BLaER1 treated with 17β-estradiol and CSF1 and Interleukin-3, amounts not matched to agents 10 nM and 100 nM (cell line): ENCODE measurements at regions not wholly inside any gene's neighbourhood (a gene's known extent, or its start where the extent isn't known, plus 50 kb on each side); places are given as distances from the start of the nearest gene placed in this dataset.

Experiments used
- H3K27ac ChIP-seq, 11 experiments: shearing (Covaris generic); formaldehyde crosslinking; 2 replicates each; pipeline ENCODE4 v1.8.1; 2022
- H3K27me3 ChIP-seq, 11 experiments: shearing (Covaris generic); formaldehyde crosslinking; 2 replicates each; pipeline ENCODE4 v1.8.1; 2022
- H3K36me3 ChIP-seq, 11 experiments: shearing (Covaris generic); formaldehyde crosslinking; 2 replicates each; pipeline ENCODE4 v1.8.1; 2022
- H3K4me1 ChIP-seq, 10 experiments: shearing (Covaris generic); formaldehyde crosslinking; 2 replicates each; pipeline ENCODE4 v1.8.1; 2022
- H3K4me2 ChIP-seq, 11 experiments: shearing (Covaris generic); formaldehyde crosslinking; 2 replicates each; pipeline ENCODE4 v1.8.1; 2022
- H3K4me3 ChIP-seq, 10 experiments: shearing (Covaris generic); formaldehyde crosslinking; 2 replicates each; pipeline ENCODE4 v1.8.1; 2022
- H3K9ac ChIP-seq, 11 experiments: shearing (Covaris generic); formaldehyde crosslinking; 2 replicates each; pipeline ENCODE4 v1.8.1; 2022
- H3K9me3 ChIP-seq, 11 experiments: shearing (Covaris generic); formaldehyde crosslinking; replicated peaks in 1 of 11; 2 replicates each; pipeline ENCODE4 v1.8.1; 2022
- H4K20me1 ChIP-seq, 11 experiments: shearing (Covaris generic); formaldehyde crosslinking; 2 replicates each; pipeline ENCODE4 v1.8.1; 2022
- Cebpa-rat ChIP-seq, 11 experiments: shearing (Covaris generic); IDR thresholded peaks; 2 replicates each; pipeline ENCODE4 v1.8.1; 2022

- TF ChIP-seq Cebpa-rat (IDR thresholded peaks at IDR 0.05): no peak
- peak overlapping the region in 5 of 11 experiments; percentile 14 to 54 (median 39); a peak in 7 of 22 replicates for H3K27ac ChIP-seq
- H3K27me3 ChIP-seq: no peaks in the 10 kb centered on the region
- no peaks in the 10 kb centered on the region for H4K20me1 ChIP-seq
- H3K4me1 ChIP-seq: peaks cover 0 to 21% (median 16%) of the 10 kb centered on the region in 10 experiments; a peak in 15 of 20 replicates
- H3K4me2 ChIP-seq: peak overlapping the region in 9 of 11 experiments; percentile 24 to 81 (median 64); a peak in 16 of 22 replicates
- no peaks in the 10 kb centered on the region for H3K36me3 ChIP-seq
- H3K9ac ChIP-seq: no peak overlapping the region
- H3K9me3 ChIP-seq: no peaks in the 10 kb centered on the region
- no peak overlapping the region for H3K4me3 ChIP-seq
These were observed 86.2 kb downstream of the PSAT1 start for GRCh38 chr9:78383130-78383529.

GRCh38 chr9:78386348-78386747, 89.4 kb downstream of the PSAT1 start:
- H3K36me3 ChIP-seq: no peaks in the 10 kb centered on the region
- no peaks in the 10 kb centered on the region for H3K27me3 ChIP-seq
- H3K9ac ChIP-seq: no peak overlapping the region
- H3K4me3 ChIP-seq: no peak overlapping the region
- no peak for TF ChIP-seq Cebpa-rat (IDR thresholded peaks at IDR 0.05)
- no peak overlapping the region for H3K27ac ChIP-seq
- no peak overlapping the region for H3K4me2 ChIP-seq
- peaks cover 0 to 21% (median 16%) of the 10 kb centered on the region in 10 experiments; a peak in 15 of 20 replicates for H3K4me1 ChIP-seq
- H3K9me3 ChIP-seq: no peaks in the 10 kb centered on the region
- H4K20me1 ChIP-seq: no peaks in the 10 kb centered on the region

- H3K27ac ChIP-seq: no peak overlapping the region
- no peaks in the 10 kb centered on the region for H4K20me1 ChIP-seq
- H3K9ac ChIP-seq: no peak overlapping the region
- H3K9me3 ChIP-seq: no peaks in the 10 kb centered on the region
- H3K27me3 ChIP-seq: no peaks in the 10 kb centered on the region
- no peak overlapping the region for H3K4me2 ChIP-seq
- H3K4me3 ChIP-seq: no peak overlapping the region
- H3K4me1 ChIP-seq: peaks cover 0 to 21% (median 16%) of the 10 kb centered on the region in 10 experiments; a peak in 15 of 20 replicates
- no peaks in the 10 kb centered on the region for H3K36me3 ChIP-seq
- TF ChIP-seq Cebpa-rat (IDR thresholded peaks at IDR 0.05): no peak
These were observed 89.8 kb downstream of the PSAT1 start for GRCh38 chr9:78386773-78387172.

GRCh38 chr9:78393340-78393739, 96.4 kb downstream of the PSAT1 start:
- TF ChIP-seq Cebpa-rat (IDR thresholded peaks at IDR 0.05): no peak
- no peak overlapping the region for H3K9ac ChIP-seq
- H3K4me3 ChIP-seq: no peak overlapping the region
- peaks cover 23 to 40% (median 33%) of the 10 kb centered on the region in 11 experiments for H3K9me3 ChIP-seq
- peaks cover 0 to 8% (median 0%) of the 10 kb centered on the region in 11 experiments; a peak in 3 of 22 replicates for H3K36me3 ChIP-seq
- H4K20me1 ChIP-seq: no peaks in the 10 kb centered on the region
- H3K4me1 ChIP-seq: no peaks in the 10 kb centered on the region
- H3K27ac ChIP-seq: no peak overlapping the region
- H3K27me3 ChIP-seq: no peaks in the 10 kb centered on the region
- H3K4me2 ChIP-seq: no peak overlapping the region

- no peaks in the 10 kb centered on the region for H3K4me1 ChIP-seq
- TF ChIP-seq Cebpa-rat (IDR thresholded peaks at IDR 0.05): no peak
- no peak overlapping the region for H3K4me2 ChIP-seq
- H3K27ac ChIP-seq: no peak overlapping the region
- H3K27me3 ChIP-seq: no peaks in the 10 kb centered on the region
- H3K9ac ChIP-seq: no peak overlapping the region
- no peaks in the 10 kb centered on the region for H4K20me1 ChIP-seq
- H3K36me3 ChIP-seq: peaks cover 0 to 8% (median 0%) of the 10 kb centered on the region in 11 experiments; a peak in 3 of 22 replicates
- H3K4me3 ChIP-seq: no peak overlapping the region
- peaks cover 23 to 40% (median 33%) of the 10 kb centered on the region in 11 experiments for H3K9me3 ChIP-seq
These were observed 97.0 kb downstream of the PSAT1 start for GRCh38 chr9:78393932-78394331.

- no peaks in the 10 kb centered on the region for H3K4me1 ChIP-seq
- no peak overlapping the region for H3K9ac ChIP-seq
- no peak overlapping the region for H3K27ac ChIP-seq
- TF ChIP-seq Cebpa-rat (IDR thresholded peaks at IDR 0.05): no peak
- no peaks in the 10 kb centered on the region for H4K20me1 ChIP-seq
- peaks cover 23 to 40% (median 33%) of the 10 kb centered on the region in 11 experiments for H3K9me3 ChIP-seq
- no peak overlapping the region for H3K4me2 ChIP-seq
- H3K27me3 ChIP-seq: no peaks in the 10 kb centered on the region
- peaks cover 0 to 8% (median 0%) of the 10 kb centered on the region in 11 experiments; a peak in 3 of 22 replicates for H3K36me3 ChIP-seq
- H3K4me3 ChIP-seq: no peak overlapping the region
These were observed 99.2 kb downstream of the PSAT1 start for GRCh38 chr9:78396087-78396486.

GRCh38 chr9:78397045-78397444, 100.1 kb downstream of the PSAT1 start:
- no peaks in the 10 kb centered on the region for H3K27me3 ChIP-seq
- peaks cover 0 to 8% (median 0%) of the 10 kb centered on the region in 11 experiments; a peak in 3 of 22 replicates for H3K36me3 ChIP-seq
- H3K4me1 ChIP-seq: no peaks in the 10 kb centered on the region
- H3K9ac ChIP-seq: no peak overlapping the region
- no peak overlapping the region for H3K4me3 ChIP-seq
- no peak for TF ChIP-seq Cebpa-rat (IDR thresholded peaks at IDR 0.05)
- peaks cover 23 to 40% (median 33%) of the 10 kb centered on the region in 11 experiments for H3K9me3 ChIP-seq
- no peak overlapping the region for H3K4me2 ChIP-seq
- H4K20me1 ChIP-seq: no peaks in the 10 kb centered on the region
- H3K27ac ChIP-seq: no peak overlapping the region

- H3K27ac ChIP-seq: no peak overlapping the region
- no peak overlapping the region for H3K4me2 ChIP-seq
- peaks cover 0 to 8% (median 0%) of the 10 kb centered on the region in 11 experiments; a peak in 3 of 22 replicates for H3K36me3 ChIP-seq
- H4K20me1 ChIP-seq: no peaks in the 10 kb centered on the region
- H3K9me3 ChIP-seq: peaks cover 23 to 40% (median 33%) of the 10 kb centered on the region in 11 experiments
- H3K4me1 ChIP-seq: no peaks in the 10 kb centered on the region
- no peak overlapping the region for H3K9ac ChIP-seq
- no peak for TF ChIP-seq Cebpa-rat (IDR thresholded peaks at IDR 0.05)
- no peak overlapping the region for H3K4me3 ChIP-seq
- no peaks in the 10 kb centered on the region for H3K27me3 ChIP-seq
These were observed 100.5 kb downstream of the PSAT1 start for GRCh38 chr9:78397454-78397853.

- no peak for TF ChIP-seq Cebpa-rat (IDR thresholded peaks at IDR 0.05)
- H3K4me3 ChIP-seq: no peak overlapping the region
- H3K36me3 ChIP-seq: peaks cover 0 to 8% (median 0%) of the 10 kb centered on the region in 11 experiments; a peak in 3 of 22 replicates
- H3K4me2 ChIP-seq: no peak overlapping the region
- H3K4me1 ChIP-seq: no peaks in the 10 kb centered on the region
- H3K9ac ChIP-seq: no peak overlapping the region
- peaks cover 20 to 25% (median 24%) of the 10 kb centered on the region in 11 experiments for H3K9me3 ChIP-seq
- H3K27ac ChIP-seq: no peak overlapping the region
- no peaks in the 10 kb centered on the region for H4K20me1 ChIP-seq
- H3K27me3 ChIP-seq: no peaks in the 10 kb centered on the region
These were observed 102.2 kb downstream of the PSAT1 start for GRCh38 chr9:78399153-78399552.

GRCh38 chr9:78400496-78400895, 103.6 kb downstream of the PSAT1 start:
- peaks cover 7 to 12% (median 10%) of the 10 kb centered on the region in 11 experiments for H3K9me3 ChIP-seq
- H3K27ac ChIP-seq: no peak overlapping the region
- H3K4me2 ChIP-seq: no peak overlapping the region
- H3K9ac ChIP-seq: no peak overlapping the region
- 0 out of 20 replicates have a peak, but pooled peaks cover 0 to under 1% (median 0%) of the 10 kb centered on the region in 10 experiments for H3K4me1 ChIP-seq
- no peaks in the 10 kb centered on the region for H3K27me3 ChIP-seq
- no peak overlapping the region for H3K4me3 ChIP-seq
- H4K20me1 ChIP-seq: no peaks in the 10 kb centered on the region
- H3K36me3 ChIP-seq: peaks cover 0 to under 1% (median 0%) of the 10 kb centered on the region in 11 experiments; a peak in 2 of 22 replicates
- no peak for TF ChIP-seq Cebpa-rat (IDR thresholded peaks at IDR 0.05)
